Uterus (tissue), 3 donors: ENCODE measurements at regions not wholly inside any gene's neighbourhood (a gene's known extent, or its start where the extent isn't known, plus 50 kb on each side); places are given as distances from the start of the nearest gene placed in this dataset.

Experiments
- DNase-seq, 2 donors: peaks; one replicate each; pipeline ENCODE4 v3.0.0-alpha.2; 2019 to 2020
- H3K27ac ChIP-seq, 2 donors: fragments of 200-600 bp; sonication (generic); 1 replicate in 1 of 2; 2 replicates in 1 of 2; pipeline ENCODE4 v1.5.1; 2016 to 2018
- H3K27me3 ChIP-seq, 2 donors: fragments of 200-600 bp; sonication (generic); one replicate each; pipeline ENCODE4 v1.5.1; 2018 to 2019; ENCODE audit warnings: control low read depth in 1 of 2
- H3K36me3 ChIP-seq, 2 donors: fragments of 200-600 bp; sonication (generic); one replicate each; pipeline ENCODE4 v1.5.1; 2019; ENCODE audit warnings: control low read depth in 1 of 2
- H3K4me1 ChIP-seq, 2 donors: fragments of 200-600 bp; sonication (generic); one replicate each; pipeline ENCODE4 v1.5.1; 2018 to 2019; ENCODE audit warnings: control low read depth in 1 of 2
- H3K4me3 ChIP-seq, 2 donors: fragments of 200-600 bp; sonication (generic); 1 replicate in 1 of 2; 2 replicates in 1 of 2; pipeline ENCODE4 v1.5.1; 2018 to 2019; ENCODE audit warnings: mild to moderate bottlenecking in 1 of 2
- H3K9me3 ChIP-seq, 2 donors: fragments of 200-600 bp; sonication (generic); one replicate each; pipeline ENCODE4 v1.5.1; 2019; ENCODE audit warnings: control low read depth in 1 of 2
- CTCF ChIP-seq, 4 experiments: fragments of 200-600 bp in 2 of 4; fragments of 450-650 bp in 2 of 4; sonication (generic) in 2 of 4; IDR thresholded peaks; one replicate each; pipeline ENCODE4 v1.5.1; 2016 to 2019; ENCODE audit warnings: antibody characterized with exemption in 4 of 4, mild to moderate bottlenecking in 2 of 4, moderate library complexity in 1 of 4
- POLR2A ChIP-seq, 2 donors: fragments of 450-650 bp; IDR thresholded peaks; one replicate each; pipeline ENCODE4 v1.6.1; 2016; ENCODE audit warnings: antibody characterized with exemption in 2 of 2, mild to moderate bottlenecking in 1 of 2, moderate library complexity in 1 of 2
- intact Hi-C: fragments of 100-400 bp; cut with DNase I; formaldehyde crosslinking; loops from one replicate; pipeline ENCODE4 v1.15.1; 2023; ENCODE audit warnings: low total_unique reads
- donor health status: DM: yes; HTN: yes; CAD: no.

GRCh38 chr4:173475751-173476150 lies 54.3 kb downstream of the HAND2 start:
- intact Hi-C loops, result no loop called here

GRCh38 chr4:173469622-173470021 lies 60.4 kb downstream of the HAND2 start:
- peak overlapping the region in 1 of 2 donors; percentile 0 for H3K27ac ChIP-seq
- no peaks in the 10 kb centered on the region for H3K36me3 ChIP-seq
- DNase-seq, result no peak
- no peaks in the 10 kb centered on the region for H3K4me1 ChIP-seq
- intact Hi-C loops, result no loop called here
- H3K4me3 ChIP-seq, result no peak overlapping the region
- H3K27me3 ChIP-seq, result no peaks in the 10 kb centered on the region
- no peaks in the 10 kb centered on the region for H3K9me3 ChIP-seq
- no peak for TF ChIP-seq POLR2A (IDR thresholded peaks at IDR 0.05)

More at GRCh38 chr4:173475751-173476150, 54.3 kb downstream of the HAND2 start:
- no peaks in the 10 kb centered on the region for H3K36me3 ChIP-seq
- no peak overlapping the region for H3K4me3 ChIP-seq
- no peaks in the 10 kb centered on the region for H3K4me1 ChIP-seq
- no peak for DNase-seq
- no peaks in the 10 kb centered on the region for H3K27me3 ChIP-seq
- no peak overlapping the region for H3K27ac ChIP-seq
- H3K9me3 ChIP-seq, result no peaks in the 10 kb centered on the region
- TF ChIP-seq POLR2A (IDR thresholded peaks at IDR 0.05), result no peak
- TF ChIP-seq CTCF (IDR thresholded peaks at IDR 0.05), result no peak

GRCh38 chr4:173468314-173468713 lies 61.7 kb downstream of the HAND2 start:
- no peaks in the 10 kb centered on the region for H3K36me3 ChIP-seq
- H3K4me1 ChIP-seq, result no peaks in the 10 kb centered on the region
- no peak overlapping the region for H3K27ac ChIP-seq
- H3K27me3 ChIP-seq, result no peaks in the 10 kb centered on the region
- H3K4me3 ChIP-seq, result no peak overlapping the region
- intact Hi-C loops, result no loop called here
- no peaks in the 10 kb centered on the region for H3K9me3 ChIP-seq
- TF ChIP-seq POLR2A (IDR thresholded peaks at IDR 0.05), result no peak
- TF ChIP-seq CTCF (IDR thresholded peaks at IDR 0.05), result no peak
- no peak for DNase-seq

GRCh38 chr4:173466101-173466500 lies 63.9 kb downstream of the HAND2 start:
- intact Hi-C loops, result no loop called here
- Histone ChIP-seq H3K27ac (peak overlapping the region in 1 of 2 donors; percentile 24), H3K27me3 (no peaks in the 10 kb centered on the region), H3K4me1 (no peaks in the 10 kb centered on the region), H3K36me3 (no peaks in the 10 kb centered on the region), H3K9me3 (no peaks in the 10 kb centered on the region), H3K4me3 (no peak overlapping the region)
- no peak for TF ChIP-seq POLR2A (IDR thresholded peaks at IDR 0.05)
- TF ChIP-seq CTCF (IDR thresholded peaks at IDR 0.05), result no peak
- DNase-seq, result no peak

GRCh38 chr4:173464481-173464880 lies 65.5 kb downstream of the HAND2 start:
- no peaks in the 10 kb centered on the region for H3K27me3 ChIP-seq
- H3K27ac ChIP-seq, result no peak overlapping the region
- no peaks in the 10 kb centered on the region for H3K36me3 ChIP-seq
- no peak for TF ChIP-seq POLR2A (IDR thresholded peaks at IDR 0.05)
- TF ChIP-seq CTCF (IDR thresholded peaks at IDR 0.05), result no peak
- intact Hi-C loops, result no loop called here
- H3K9me3 ChIP-seq, result no peaks in the 10 kb centered on the region
- no peaks in the 10 kb centered on the region for H3K4me1 ChIP-seq
- H3K4me3 ChIP-seq, result no peak overlapping the region
- no peak for DNase-seq

- no peaks in the 10 kb centered on the region for H3K27me3 ChIP-seq
- H3K36me3 ChIP-seq, result no peaks in the 10 kb centered on the region
- no peaks in the 10 kb centered on the region for H3K4me1 ChIP-seq
- no peak overlapping the region for H3K4me3 ChIP-seq
- DNase-seq, result no peak
- intact Hi-C loops, result no loop called here
- H3K9me3 ChIP-seq, result no peaks in the 10 kb centered on the region
- H3K27ac ChIP-seq, result no peak overlapping the region
- no peak for TF ChIP-seq POLR2A (IDR thresholded peaks at IDR 0.05)
- TF ChIP-seq CTCF (IDR thresholded peaks at IDR 0.05), result no peak
These were observed 64.9 kb upstream of the SCRG1 start for GRCh38 chr4:173463816-173464215.
